ENCODE measurements at regions not wholly inside any gene's neighbourhood (a gene's known extent, or its start where the extent isn't known, plus 50 kb on each side); places are given as distances from the start of the nearest gene placed in this dataset.

DNA sequence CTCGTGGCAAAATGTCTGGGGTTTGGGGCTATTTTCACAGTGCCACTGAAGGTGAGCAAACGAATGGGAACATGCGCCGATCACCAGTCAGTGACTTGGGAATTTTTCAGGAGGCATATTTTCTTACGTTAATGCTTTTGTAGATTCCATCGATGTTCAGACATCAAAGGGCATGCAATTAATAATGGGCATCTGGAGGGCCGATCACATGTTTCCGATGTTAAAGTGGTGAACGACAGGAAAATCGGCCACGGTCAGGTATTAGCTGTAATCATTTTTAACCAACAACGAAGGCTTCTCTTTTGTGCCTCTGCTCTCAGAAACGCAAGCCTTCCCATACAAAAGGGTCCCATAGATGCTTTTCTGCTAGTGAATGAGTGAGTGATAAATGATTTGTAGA is 155.0 kb upstream of the PITX1 start:
- H3K27ac ChIP-seq (ENCODE audit: low read depth in 2 of 2, low read length in 1 of 2): peak overlapping the region; percentile 81 to 84
- H3K36me3 ChIP-seq (ENCODE audit: control insufficient read depth in 2 of 2, insufficient read depth in 2 of 2, low read length in 1 of 2): no peaks in the 10 kb centered on the region
- 40 to 52% methylated on average over 13 of the region's 13 CpGs for WGBS, 2 donors
- H3K9me3 ChIP-seq (ENCODE audit: control insufficient read depth in 2 of 2, insufficient read depth in 1 of 2, low read depth in 1 of 2, low read length in 1 of 2): no peaks in the 10 kb centered on the region
- H3K27me3 ChIP-seq (ENCODE audit: control insufficient read depth in 1 of 2, insufficient read depth in 2 of 2, low read length in 2 of 2): no peaks in the 10 kb centered on the region
- H3K4me3 ChIP-seq (ENCODE audit: low read depth in 1 of 2, low read length in 2 of 2): peak overlapping the region in 1 of 2 donors; percentile 38
- H3K4me1 ChIP-seq (ENCODE audit: control insufficient read depth in 2 of 2, insufficient read depth in 2 of 2, low read length in 1 of 2): peaks cover 4 to 21% of the 10 kb centered on the region in 2 donors

DNA sequence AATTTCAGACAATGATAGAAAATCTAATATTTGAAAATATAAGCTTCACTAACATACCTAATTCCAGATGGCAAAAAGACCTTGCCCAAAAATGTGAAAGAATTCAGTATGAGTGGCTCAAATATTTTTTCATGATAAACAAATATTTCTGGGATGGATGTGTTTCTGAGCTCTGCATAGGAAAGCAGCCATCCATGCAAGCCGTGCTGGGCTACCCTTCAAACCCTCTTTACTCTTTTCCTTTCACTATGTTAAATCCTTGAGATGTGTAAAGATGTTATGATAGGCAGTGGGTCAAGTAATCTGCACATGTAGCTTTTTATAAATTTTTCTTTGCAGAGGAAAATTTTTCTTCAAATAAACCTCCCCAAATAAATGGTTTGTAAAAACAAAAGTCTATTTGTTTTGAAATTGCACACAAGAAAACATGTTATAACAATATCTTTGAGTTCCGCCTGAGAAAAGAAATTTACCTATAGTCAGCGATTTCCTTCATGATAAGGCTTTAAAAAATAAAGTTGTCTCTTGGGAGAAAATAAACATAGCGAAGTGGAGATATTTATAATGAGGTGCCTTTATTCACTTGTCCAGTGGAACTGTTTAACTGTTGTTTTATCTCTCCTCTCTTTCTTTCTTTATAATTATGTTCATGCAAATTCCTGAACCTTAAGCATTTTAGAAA is 154.3 kb upstream of the PITX1 start:
- no peaks in the 10 kb centered on the region for H3K27me3 ChIP-seq (ENCODE audit: control insufficient read depth in 1 of 2, insufficient read depth in 2 of 2, low read length in 2 of 2)
- peak overlapping the region in 1 of 2 donors; percentile 38 for H3K4me3 ChIP-seq (ENCODE audit: low read depth in 1 of 2, low read length in 2 of 2)
- peak overlapping the region; percentile 70 to 84 for H3K27ac ChIP-seq (ENCODE audit: low read depth in 2 of 2, low read length in 1 of 2)
- H3K9me3 ChIP-seq (ENCODE audit: control insufficient read depth in 2 of 2, insufficient read depth in 1 of 2, low read depth in 1 of 2, low read length in 1 of 2): no peaks in the 10 kb centered on the region
- H3K4me1 ChIP-seq (ENCODE audit: control insufficient read depth in 2 of 2, insufficient read depth in 2 of 2, low read length in 1 of 2): peaks cover 4 to 21% of the 10 kb centered on the region in 2 donors
- no peaks in the 10 kb centered on the region for H3K36me3 ChIP-seq (ENCODE audit: control insufficient read depth in 2 of 2, insufficient read depth in 2 of 2, low read length in 1 of 2)
- WGBS, 2 donors: 48 to 51% methylated on average over 4 of the region's 4 CpGs

DNA sequence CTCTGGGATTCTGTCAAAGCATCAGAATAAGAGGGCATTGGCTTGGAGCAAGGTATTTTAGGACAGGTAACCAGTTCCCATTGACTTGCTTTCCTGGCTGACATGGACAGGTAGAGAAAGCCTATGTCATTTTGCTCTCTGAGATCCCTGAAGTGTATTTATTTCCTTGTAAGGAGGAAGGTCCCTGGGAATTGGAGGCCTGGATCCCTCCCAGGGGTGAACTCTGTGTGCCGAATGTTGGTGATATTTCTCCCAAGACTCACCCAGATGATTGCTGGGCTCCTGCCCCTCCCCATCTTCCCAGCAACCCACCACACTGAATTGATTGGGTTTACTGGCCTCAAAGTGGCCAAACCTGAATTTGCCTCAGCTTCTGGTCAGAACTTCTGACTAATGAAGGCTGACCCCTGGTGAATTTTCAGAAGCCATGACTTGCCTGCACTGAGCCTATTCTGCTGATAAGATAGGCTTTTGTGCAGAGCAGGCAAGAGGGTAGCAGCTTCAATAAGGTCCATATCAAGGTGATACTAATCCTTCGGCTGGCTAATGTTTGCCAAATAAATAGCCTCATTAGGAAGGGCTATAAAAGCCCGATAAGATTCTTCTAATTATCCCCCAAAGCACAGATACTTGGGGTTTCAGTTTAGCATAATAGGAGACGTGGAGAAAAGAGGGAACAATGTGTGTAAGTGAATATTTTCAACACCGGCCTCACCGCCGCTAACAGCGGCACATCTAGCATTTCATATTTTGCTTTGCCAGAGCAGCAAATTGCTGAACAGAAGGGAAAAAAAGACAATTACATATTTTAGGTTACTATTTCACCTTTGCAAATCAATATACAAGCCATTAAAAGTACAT is 152.9 kb upstream of the PITX1 start:
- Histone ChIP-seq H3K27ac (ENCODE audit: low read depth in 2 of 2, low read length in 1 of 2) (peak overlapping the region; percentile 92 to 96), H3K4me3 (ENCODE audit: low read depth in 1 of 2, low read length in 2 of 2) (peak overlapping the region in 1 of 2 donors; percentile 8), H3K4me1 (ENCODE audit: control insufficient read depth in 2 of 2, insufficient read depth in 2 of 2, low read length in 1 of 2) (peaks cover 4 to 11% of the 10 kb centered on the region in 2 donors), H3K27me3 (ENCODE audit: control insufficient read depth in 1 of 2, insufficient read depth in 2 of 2, low read length in 2 of 2) (no peaks in the 10 kb centered on the region), H3K36me3 (ENCODE audit: control insufficient read depth in 2 of 2, insufficient read depth in 2 of 2, low read length in 1 of 2) (no peaks in the 10 kb centered on the region), H3K9me3 (ENCODE audit: control insufficient read depth in 2 of 2, insufficient read depth in 1 of 2, low read depth in 1 of 2, low read length in 1 of 2) (no peaks in the 10 kb centered on the region)
- WGBS, 2 donors: 29 to 49% methylated on average over 8 of the region's 8 CpGs

DNA sequence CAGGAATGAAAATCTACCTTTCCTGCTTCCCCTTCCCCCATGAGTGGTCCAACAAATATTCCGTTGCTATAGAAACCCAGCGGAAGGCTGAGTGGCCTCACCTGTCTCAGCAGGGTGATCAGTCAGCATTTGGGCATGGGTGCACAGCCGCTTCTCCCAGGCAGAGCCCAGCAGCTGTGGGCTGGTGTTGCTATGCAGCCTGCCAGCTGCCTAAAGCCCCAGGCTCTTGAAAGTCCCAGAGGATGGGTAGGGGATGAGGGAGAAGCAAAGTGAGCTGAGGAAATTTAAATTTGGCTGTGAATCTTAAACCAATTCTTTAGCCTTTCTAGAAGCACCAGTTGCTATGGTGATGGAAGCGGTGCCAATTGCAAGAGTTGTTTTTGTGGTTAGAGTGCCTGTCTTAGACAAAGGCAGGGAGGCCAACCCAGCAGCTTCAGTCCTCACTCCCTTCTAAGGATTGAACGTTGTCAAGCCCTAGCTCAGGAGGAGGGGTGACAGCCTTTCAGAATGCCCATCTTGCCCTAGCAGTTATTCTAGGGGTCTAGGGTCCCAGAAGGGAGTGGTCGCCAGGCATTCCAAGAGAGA is 151.5 kb upstream of the PITX1 start:
- Histone ChIP-seq H3K27ac (ENCODE audit: low read depth in 2 of 2, low read length in 1 of 2) (peak overlapping the region; percentile 92 to 96), H3K36me3 (ENCODE audit: control insufficient read depth in 2 of 2, insufficient read depth in 2 of 2, low read length in 1 of 2) (no peaks in the 10 kb centered on the region), H3K4me3 (ENCODE audit: low read depth in 1 of 2, low read length in 2 of 2) (no peak overlapping the region), H3K4me1 (ENCODE audit: control insufficient read depth in 2 of 2, insufficient read depth in 2 of 2, low read length in 1 of 2) (peaks cover 4 to 7% of the 10 kb centered on the region in 2 donors), H3K27me3 (ENCODE audit: control insufficient read depth in 1 of 2, insufficient read depth in 2 of 2, low read length in 2 of 2) (no peaks in the 10 kb centered on the region), H3K9me3 (ENCODE audit: control insufficient read depth in 2 of 2, insufficient read depth in 1 of 2, low read depth in 1 of 2, low read length in 1 of 2) (no peaks in the 10 kb centered on the region)
- WGBS, 2 donors: 38 to 58% methylated on average over 6 of the region's 6 CpGs

DNA sequence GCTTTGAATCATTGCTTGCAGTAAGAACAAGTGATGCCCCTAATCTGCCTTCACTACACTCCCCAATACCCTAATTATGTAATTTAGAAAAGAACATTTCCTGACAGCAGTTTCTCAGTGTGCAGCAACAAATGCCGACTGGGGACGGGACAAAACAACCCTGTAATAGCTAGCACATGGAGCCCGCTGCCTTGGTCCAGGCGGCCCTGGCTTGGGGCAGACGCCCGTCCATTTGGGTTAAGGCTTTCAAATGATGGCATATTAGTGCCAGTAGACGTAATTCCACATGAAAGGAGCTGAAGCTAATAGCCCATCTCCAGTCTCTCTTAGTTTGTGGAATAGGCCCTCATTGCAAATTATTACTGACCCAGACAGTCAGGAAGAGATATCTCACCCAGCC is 150.6 kb upstream of the PITX1 start:
- H3K36me3 ChIP-seq (ENCODE audit: control insufficient read depth in 2 of 2, insufficient read depth in 2 of 2, low read length in 1 of 2): peaks cover 0 to 2% of the 10 kb centered on the region in 2 donors
- WGBS, 2 donors: 89 to 92% methylated on average over 7 of the region's 7 CpGs
- no peak overlapping the region for H3K4me3 ChIP-seq (ENCODE audit: low read depth in 1 of 2, low read length in 2 of 2)
- peaks cover 4 to 7% of the 10 kb centered on the region in 2 donors for H3K4me1 ChIP-seq (ENCODE audit: control insufficient read depth in 2 of 2, insufficient read depth in 2 of 2, low read length in 1 of 2)
- peak overlapping the region; percentile 92 to 96 for H3K27ac ChIP-seq (ENCODE audit: low read depth in 2 of 2, low read length in 1 of 2)
- H3K27me3 ChIP-seq (ENCODE audit: control insufficient read depth in 1 of 2, insufficient read depth in 2 of 2, low read length in 2 of 2): no peaks in the 10 kb centered on the region
- H3K9me3 ChIP-seq (ENCODE audit: control insufficient read depth in 2 of 2, insufficient read depth in 1 of 2, low read depth in 1 of 2, low read length in 1 of 2): no peaks in the 10 kb centered on the region

DNA sequence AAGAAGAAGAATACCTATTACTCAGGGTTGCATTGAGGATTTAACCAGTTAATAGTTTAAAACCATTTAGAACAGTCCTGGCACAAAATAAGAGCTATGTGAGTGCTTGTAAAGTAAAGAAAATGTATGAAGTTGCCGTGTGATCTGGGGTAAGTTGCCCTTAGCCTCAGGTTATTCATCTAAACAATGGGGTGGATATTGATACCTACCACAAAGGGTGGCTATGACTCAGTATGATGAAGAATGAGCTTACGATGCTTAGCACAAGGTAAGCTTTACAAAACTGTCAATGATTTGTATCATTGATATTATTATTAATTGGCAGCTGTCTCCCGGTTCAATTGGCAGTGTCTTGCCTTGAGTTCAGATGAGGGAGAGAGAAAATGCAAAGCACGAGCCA is 149.4 kb upstream of the PITX1 start:
- Histone ChIP-seq H3K4me3 (ENCODE audit: low read depth in 1 of 2, low read length in 2 of 2) (no peak overlapping the region), H3K4me1 (ENCODE audit: control insufficient read depth in 2 of 2, insufficient read depth in 2 of 2, low read length in 1 of 2) (peaks cover 4 to 7% of the 10 kb centered on the region in 2 donors), H3K36me3 (ENCODE audit: control insufficient read depth in 2 of 2, insufficient read depth in 2 of 2, low read length in 1 of 2) (peaks cover 0 to 2% of the 10 kb centered on the region in 2 donors), H3K27ac (ENCODE audit: low read depth in 2 of 2, low read length in 1 of 2) (peak overlapping the region in 1 of 2 donors; percentile 66), H3K9me3 (ENCODE audit: control insufficient read depth in 2 of 2, insufficient read depth in 1 of 2, low read depth in 1 of 2, low read length in 1 of 2) (no peaks in the 10 kb centered on the region), H3K27me3 (ENCODE audit: control insufficient read depth in 1 of 2, insufficient read depth in 2 of 2, low read length in 2 of 2) (no peaks in the 10 kb centered on the region)
- 52 to 60% methylated on average over 4 of the region's 4 CpGs for WGBS, 2 donors

DNA sequence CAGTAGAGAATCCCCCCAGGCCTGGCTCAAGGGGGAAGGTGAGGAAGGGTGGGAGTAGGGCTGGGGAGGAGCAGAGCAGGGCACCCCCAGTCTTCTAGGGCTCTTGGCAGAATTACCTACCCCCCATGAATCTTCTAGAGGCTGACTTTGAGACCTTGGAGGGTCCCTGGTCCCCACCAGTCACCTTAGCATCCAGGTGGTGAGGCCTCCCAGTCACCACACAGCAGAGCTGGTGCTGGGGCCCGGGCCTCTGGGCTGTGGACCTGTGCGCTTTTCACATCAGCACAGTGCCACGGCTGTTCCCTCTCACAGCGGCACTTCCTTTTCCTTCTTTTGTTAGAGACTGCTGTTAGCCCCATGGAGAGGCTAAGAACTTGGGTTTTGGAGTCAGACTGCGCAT is 148.6 kb upstream of the PITX1 start:
- Histone ChIP-seq H3K4me3 (ENCODE audit: low read depth in 1 of 2, low read length in 2 of 2) (no peak overlapping the region), H3K27ac (ENCODE audit: low read depth in 2 of 2, low read length in 1 of 2) (no peak overlapping the region), H3K9me3 (ENCODE audit: control insufficient read depth in 2 of 2, insufficient read depth in 1 of 2, low read depth in 1 of 2, low read length in 1 of 2) (no peaks in the 10 kb centered on the region), H3K27me3 (ENCODE audit: control insufficient read depth in 1 of 2, insufficient read depth in 2 of 2, low read length in 2 of 2) (no peaks in the 10 kb centered on the region), H3K4me1 (ENCODE audit: control insufficient read depth in 2 of 2, insufficient read depth in 2 of 2, low read length in 1 of 2) (peaks cover 4 to 7% of the 10 kb centered on the region in 2 donors), H3K36me3 (ENCODE audit: control insufficient read depth in 2 of 2, insufficient read depth in 2 of 2, low read length in 1 of 2) (peaks cover 0 to 2% of the 10 kb centered on the region in 2 donors)
- 85 to 89% methylated on average over 5 of the region's 5 CpGs for WGBS, 2 donors

DNA sequence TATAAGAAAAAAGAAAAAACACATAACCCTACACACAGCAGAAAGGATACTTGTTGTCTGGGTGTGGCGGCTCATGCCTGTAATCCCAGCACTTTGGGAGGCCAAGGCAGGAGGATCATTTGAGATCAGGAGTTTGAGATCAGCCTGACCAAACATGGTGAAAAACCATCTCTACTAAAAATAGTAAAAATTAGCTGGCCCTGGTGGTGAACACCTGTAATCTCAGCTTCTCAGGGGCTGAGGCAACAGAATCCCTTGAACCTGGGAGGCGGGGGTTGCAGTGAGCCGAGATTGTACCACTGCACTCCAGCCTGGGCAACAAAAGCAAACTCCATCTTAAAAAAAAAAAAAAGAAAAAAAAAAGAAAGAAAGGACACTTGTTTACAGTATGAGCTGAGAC is 147.6 kb upstream of the PITX1 start:
- H3K9me3 ChIP-seq (ENCODE audit: control insufficient read depth in 2 of 2, insufficient read depth in 1 of 2, low read depth in 1 of 2, low read length in 1 of 2): no peaks in the 10 kb centered on the region
- no peak overlapping the region for H3K4me3 ChIP-seq (ENCODE audit: low read depth in 1 of 2, low read length in 2 of 2)
- 95 to 100% methylated on average over 3 of the region's 3 CpGs for WGBS, 2 donors
- H3K27ac ChIP-seq (ENCODE audit: low read depth in 2 of 2, low read length in 1 of 2): no peak overlapping the region
- peaks cover 4 to 7% of the 10 kb centered on the region in 2 donors for H3K4me1 ChIP-seq (ENCODE audit: control insufficient read depth in 2 of 2, insufficient read depth in 2 of 2, low read length in 1 of 2)
- peaks cover 0 to 2% of the 10 kb centered on the region in 2 donors for H3K36me3 ChIP-seq (ENCODE audit: control insufficient read depth in 2 of 2, insufficient read depth in 2 of 2, low read length in 1 of 2)
- H3K27me3 ChIP-seq (ENCODE audit: control insufficient read depth in 1 of 2, insufficient read depth in 2 of 2, low read length in 2 of 2): no peaks in the 10 kb centered on the region

DNA sequence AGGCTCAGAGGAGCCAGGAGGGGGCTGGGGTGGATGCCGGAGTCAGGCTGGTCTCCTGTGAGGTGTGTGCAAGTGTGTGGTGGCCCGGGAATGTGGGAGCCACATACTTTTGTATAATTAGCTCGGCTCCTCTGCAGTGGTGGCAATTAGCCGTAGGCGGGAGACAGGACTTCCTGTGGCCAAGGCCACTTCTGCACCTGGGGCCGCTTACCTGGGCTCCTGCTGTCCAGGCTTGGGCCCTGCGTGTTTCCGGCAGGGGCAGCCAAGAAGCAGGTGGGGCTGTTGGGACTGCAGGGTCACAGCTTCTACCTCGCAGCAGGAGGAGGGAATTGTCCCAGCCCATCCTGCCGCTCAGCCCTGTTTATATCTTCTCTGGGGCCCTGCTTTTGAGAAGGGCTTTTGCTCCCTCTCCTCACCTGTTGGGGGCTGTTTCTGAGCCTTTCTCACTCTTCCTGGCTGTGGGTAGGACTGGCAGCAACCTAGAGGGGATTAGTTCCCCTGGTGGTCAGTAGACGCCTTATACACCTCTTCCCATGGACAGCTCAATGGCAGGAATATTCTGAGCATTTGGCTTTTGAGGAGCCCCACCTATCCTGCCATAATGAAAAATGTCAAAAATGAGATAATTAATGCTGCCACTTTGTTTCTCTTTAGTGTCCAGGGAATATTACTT is 145.4 kb upstream of the PITX1 start:
- Histone ChIP-seq H3K27ac (ENCODE audit: low read depth in 2 of 2, low read length in 1 of 2) (no peak overlapping the region), H3K4me3 (ENCODE audit: low read depth in 1 of 2, low read length in 2 of 2) (no peak overlapping the region), H3K27me3 (ENCODE audit: control insufficient read depth in 1 of 2, insufficient read depth in 2 of 2, low read length in 2 of 2) (no peaks in the 10 kb centered on the region), H3K4me1 (ENCODE audit: control insufficient read depth in 2 of 2, insufficient read depth in 2 of 2, low read length in 1 of 2) (peaks cover 0 to 1% of the 10 kb centered on the region in 2 donors), H3K36me3 (ENCODE audit: control insufficient read depth in 2 of 2, insufficient read depth in 2 of 2, low read length in 1 of 2) (peaks cover 0 to 2% of the 10 kb centered on the region in 2 donors), H3K9me3 (ENCODE audit: control insufficient read depth in 2 of 2, insufficient read depth in 1 of 2, low read depth in 1 of 2, low read length in 1 of 2) (no peaks in the 10 kb centered on the region)
- WGBS, 2 donors: 68 to 76% methylated on average over 11 of the region's 11 CpGs

Measured in esophagus (tissue), 2 donors.